ENCODE measurements at regions not wholly inside any gene's neighbourhood (a gene's known extent, or its start where the extent isn't known, plus 50 kb on each side); places are given as distances from the start of the nearest gene placed in this dataset.

GRCh38 chr1:29448456-29449235 lies 212.3 kb downstream of the PTPRU start:
- no peak for TF ChIP-seq GATA3 (IDR thresholded peaks at IDR 0.05; ENCODE audit: low read depth, low read length)
- no peak for TF ChIP-seq GATA2 (IDR thresholded peaks at IDR 0.05; ENCODE audit: low read depth, low read length)

Data from SH-SY5Y (cell line).